OCI-LY3 (cell line): ENCODE measurements at regions not wholly inside any gene's neighbourhood (a gene's known extent, or its start where the extent isn't known, plus 50 kb on each side); places are given as distances from the start of the nearest gene placed in this dataset.

Experiments
- EZH2phosphoT487 ChIP-seq: fragments of 200-600 bp; shearing (Covaris generic); IDR thresholded peaks from 2 replicates; pipeline ENCODE4 v1.6.1; 2018; ENCODE audit warnings: antibody characterized with exemption, mixed run types, low read depth
- TF ChIP-seq, protein P1 (sequence below): fragments of 200-600, 300-600 bp; sonication (generic); IDR thresholded peaks from 2 replicates; pipeline ENCODE4 v1.5.1; 2014; ENCODE audit warnings: antibody characterized with exemption, low read length, low read depth

GRCh38 chr1:80678438-80678837 is 1122.3 kb upstream of the ADGRL2 start:
- TF ChIP-seq EZH2phosphoT487: no peak
- TF ChIP-seq, protein P1, sequence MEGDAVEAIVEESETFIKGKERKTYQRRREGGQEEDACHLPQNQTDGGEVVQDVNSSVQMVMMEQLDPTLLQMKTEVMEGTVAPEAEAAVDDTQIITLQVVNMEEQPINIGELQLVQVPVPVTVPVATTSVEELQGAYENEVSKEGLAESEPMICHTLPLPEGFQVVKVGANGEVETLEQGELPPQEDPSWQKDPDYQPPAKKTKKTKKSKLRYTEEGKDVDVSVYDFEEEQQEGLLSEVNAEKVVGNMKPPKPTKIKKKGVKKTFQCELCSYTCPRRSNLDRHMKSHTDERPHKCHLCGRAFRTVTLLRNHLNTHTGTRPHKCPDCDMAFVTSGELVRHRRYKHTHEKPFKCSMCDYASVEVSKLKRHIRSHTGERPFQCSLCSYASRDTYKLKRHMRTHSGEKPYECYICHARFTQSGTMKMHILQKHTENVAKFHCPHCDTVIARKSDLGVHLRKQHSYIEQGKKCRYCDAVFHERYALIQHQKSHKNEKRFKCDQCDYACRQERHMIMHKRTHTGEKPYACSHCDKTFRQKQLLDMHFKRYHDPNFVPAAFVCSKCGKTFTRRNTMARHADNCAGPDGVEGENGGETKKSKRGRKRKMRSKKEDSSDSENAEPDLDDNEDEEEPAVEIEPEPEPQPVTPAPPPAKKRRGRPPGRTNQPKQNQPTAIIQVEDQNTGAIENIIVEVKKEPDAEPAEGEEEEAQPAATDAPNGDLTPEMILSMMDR: no peak
